Nephron (organoid): ENCODE measurements at regions not wholly inside any gene's neighbourhood (a gene's known extent, or its start where the extent isn't known, plus 50 kb on each side); places are given as distances from the start of the nearest gene placed in this dataset.

ENCODE experiments used
- H3K27ac Mint-ChIP-seq, 3 experiments: 2 replicates each; pipeline ENCODE4 v1.8.0; 2020; ENCODE audit warnings: mixed read lengths in 3 of 3, mild to moderate bottlenecking in 2 of 3, moderate library complexity in 1 of 3
- H3K27me3 Mint-ChIP-seq: 2 replicates; pipeline ENCODE4 v1.8.0; 2021; ENCODE audit warnings: low read depth, mild to moderate bottlenecking, moderate library complexity, mixed read lengths
- H3K36me3 Mint-ChIP-seq: 2 replicates; pipeline ENCODE4 v1.8.0; 2020; ENCODE audit warnings: low read depth, mixed read lengths
- H3K4me1 Mint-ChIP-seq: 2 replicates; pipeline ENCODE4 v1.8.0; 2020; ENCODE audit warnings: mixed read lengths
- H3K4me3 Mint-ChIP-seq, 3 experiments: 2 replicates each; pipeline ENCODE4 v1.8.0; 2020; ENCODE audit warnings: mild to moderate bottlenecking in 3 of 3, mixed read lengths in 3 of 3, moderate library complexity in 2 of 3
- H3K9me3 Mint-ChIP-seq: 2 replicates; pipeline ENCODE4 v1.8.0; 2020; ENCODE audit warnings: mixed read lengths
- CTCF ChIP-seq, 3 experiments: fragments of 200-600 bp; sonication (generic); IDR thresholded peaks; one replicate each; pipeline ENCODE4 v1.5.0; 2021; ENCODE audit warnings: antibody characterized with exemption in 3 of 3; ENCODE audit not compliant: unreplicated experiment in 3 of 3

DNA sequence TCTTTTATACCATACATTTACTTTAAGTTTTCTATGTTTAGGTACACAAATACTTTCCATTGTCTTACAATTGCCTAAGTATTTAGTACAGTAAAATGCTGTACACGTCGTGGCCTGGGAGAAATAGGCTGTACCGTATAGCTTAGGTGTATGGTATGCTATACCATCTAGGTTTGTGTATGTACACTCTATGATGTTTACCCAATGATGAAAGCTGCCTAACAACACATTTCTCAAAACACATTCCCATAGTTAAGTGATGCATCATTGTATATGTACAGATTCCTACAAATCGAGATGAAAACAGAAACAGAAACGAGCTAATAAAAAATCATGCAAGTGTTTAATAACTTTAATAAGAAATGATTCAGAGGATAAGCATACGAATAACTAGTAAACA, 51.6 kb downstream of the SPANXA2 start:
- H3K9me3 Mint-ChIP-seq, result peaks cover 17% of the 10 kb centered on the region
- H3K4me1 Mint-ChIP-seq, result no peaks in the 10 kb centered on the region
- H3K36me3 Mint-ChIP-seq, result no peaks in the 10 kb centered on the region
- H3K4me3 Mint-ChIP-seq, result no peak overlapping the region
- H3K27me3 Mint-ChIP-seq, result no peaks in the 10 kb centered on the region
- H3K27ac Mint-ChIP-seq, result no peak overlapping the region
- no peak for TF ChIP-seq CTCF (IDR thresholded peaks at IDR 0.05; ENCODE audit: unreplicated experiment in 3 of 3)

- peaks cover 11% of the 10 kb centered on the region for H3K9me3 Mint-ChIP-seq
- no peak for TF ChIP-seq CTCF (IDR thresholded peaks at IDR 0.05; ENCODE audit: unreplicated experiment in 3 of 3)
- no peaks in the 10 kb centered on the region for H3K36me3 Mint-ChIP-seq
- H3K4me3 Mint-ChIP-seq, result no peak overlapping the region
- no peaks in the 10 kb centered on the region for H3K4me1 Mint-ChIP-seq
- H3K27ac Mint-ChIP-seq, result peak overlapping the region in 1 of 3 experiments; percentile 39
- H3K27me3 Mint-ChIP-seq, result no peaks in the 10 kb centered on the region
Observed at GRCh38 chrX:141642979-141643378, 53.5 kb downstream of the SPANXA2 start.
